Skeletal muscle satellite cell (primary cell): ENCODE measurements at regions not wholly inside any gene's neighbourhood (a gene's known extent, or its start where the extent isn't known, plus 50 kb on each side); places are given as distances from the start of the nearest gene placed in this dataset.
A peak's percentile ranks its signal among the peaks of the same experiment; 100 is the strongest.
"Not testable (repeated sequence)": the region's sequence is repeated elsewhere in the genome, so short reads cannot be mapped to it uniquely, and the experiment has no call there.

Experiments
- H3K27me3 ChIP-seq: 2 replicates; pipeline ENCODE4 v1.7.0; 2013; ENCODE audit warnings: low read length; ENCODE audit not compliant: control insufficient read depth, insufficient read depth
- H3K36me3 ChIP-seq: 2 replicates; pipeline ENCODE4 v1.7.0; 2013; ENCODE audit warnings: mild to moderate bottlenecking, control low read depth, low read length; ENCODE audit not compliant: insufficient read depth
- H3K4me1 ChIP-seq: 2 replicates; pipeline ENCODE4 v1.7.0; 2013; ENCODE audit warnings: low read length; ENCODE audit not compliant: control insufficient read depth, insufficient read depth
- H3K4me2 ChIP-seq: 2 replicates; pipeline ENCODE4 v1.7.0; 2013; ENCODE audit warnings: mild to moderate bottlenecking, low read length
- H3K4me3 ChIP-seq: 2 replicates; pipeline ENCODE4 v1.7.0; 2013; ENCODE audit warnings: low read length
- H3K9ac ChIP-seq: 2 replicates; pipeline ENCODE4 v1.7.0; 2013; ENCODE audit warnings: mild to moderate bottlenecking, low read depth, low read length, moderate library complexity
- H3K9me3 ChIP-seq: replicated peaks from 2 replicates; pipeline ENCODE4 v1.7.0; 2013; ENCODE audit warnings: mild to moderate bottlenecking, control low read depth, low read length

GRCh38 chr4:71211748-71212147, 127.1 kb upstream of the SLC4A4 start:
- Histone ChIP-seq H3K4me3 (no peak overlapping the region), H3K9me3 (no peaks in the 10 kb centered on the region), H3K36me3 (no peaks in the 10 kb centered on the region), H3K9ac (no peak overlapping the region), H3K27me3 (no peaks in the 10 kb centered on the region), H3K4me1 (peaks cover 23% of the 10 kb centered on the region), H3K4me2 (no peak overlapping the region)

- Histone ChIP-seq H3K9ac (no peak overlapping the region), H3K27me3 (no peaks in the 10 kb centered on the region), H3K9me3 (no peaks in the 10 kb centered on the region), H3K36me3 (no peaks in the 10 kb centered on the region), H3K4me2 (no peak overlapping the region), H3K4me1 (peaks cover 18% of the 10 kb centered on the region), H3K4me3 (no peak overlapping the region)
Measured at GRCh38 chr4:71212216-71212615, 126.6 kb upstream of the SLC4A4 start.

- H3K4me1 ChIP-seq = peaks cover 7% of the 10 kb centered on the region
- H3K9me3 ChIP-seq = no peaks in the 10 kb centered on the region
- H3K4me3 ChIP-seq = no peak overlapping the region
- no peak overlapping the region for H3K4me2 ChIP-seq
- no peaks in the 10 kb centered on the region for H3K36me3 ChIP-seq
- H3K9ac ChIP-seq = no peak overlapping the region
- no peaks in the 10 kb centered on the region for H3K27me3 ChIP-seq
Measured at GRCh38 chr4:71214578-71214977, 124.2 kb upstream of the SLC4A4 start.

DNA sequence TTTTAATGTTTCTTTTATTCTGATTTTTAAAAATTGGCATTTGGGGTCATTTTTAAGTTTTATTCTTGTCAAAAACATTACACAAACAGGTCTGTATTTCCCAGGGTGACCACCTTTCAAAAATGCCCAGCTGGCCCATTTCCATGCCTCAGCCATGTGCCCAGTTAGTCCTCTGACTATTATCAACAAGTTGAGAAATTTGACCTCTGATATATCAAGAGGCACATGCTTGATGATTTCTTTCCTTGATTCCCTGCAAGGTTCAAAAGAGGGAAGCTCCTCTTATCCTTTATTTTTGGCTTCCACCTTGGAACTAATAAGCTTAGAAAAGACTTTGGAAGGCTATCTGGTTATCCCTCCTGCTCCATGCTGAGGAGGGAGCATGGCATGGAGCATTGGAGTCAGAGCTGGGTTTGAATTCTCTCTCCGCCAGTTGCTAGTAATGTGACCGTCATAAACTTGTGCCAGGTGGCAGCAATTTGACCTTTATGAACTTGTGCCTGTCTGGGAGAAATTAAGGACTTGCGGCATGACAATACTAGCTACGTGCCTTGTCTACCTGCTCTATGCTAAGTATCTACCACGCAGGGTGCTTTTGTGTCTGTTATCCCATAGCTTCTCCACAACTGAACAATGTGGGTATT, 122.4 kb upstream of the SLC4A4 start:
- Histone ChIP-seq H3K9me3 (no peaks in the 10 kb centered on the region), H3K4me3 (no peak overlapping the region), H3K27me3 (no peaks in the 10 kb centered on the region), H3K36me3 (no peaks in the 10 kb centered on the region), H3K9ac (no peak overlapping the region), H3K4me1 (no peaks in the 10 kb centered on the region), H3K4me2 (no peak overlapping the region)

- H3K4me3 ChIP-seq = no peak overlapping the region
- no peaks in the 10 kb centered on the region for H3K4me1 ChIP-seq
- no peak overlapping the region for H3K4me2 ChIP-seq
- no peaks in the 10 kb centered on the region for H3K9me3 ChIP-seq
- no peak overlapping the region for H3K9ac ChIP-seq
- H3K27me3 ChIP-seq = no peaks in the 10 kb centered on the region
- H3K36me3 ChIP-seq = no peaks in the 10 kb centered on the region
Measured at GRCh38 chr4:71217688-71218087, 121.1 kb upstream of the SLC4A4 start.

- H3K9me3 ChIP-seq, H3K4me1 ChIP-seq, H3K9ac ChIP-seq, H3K36me3 ChIP-seq, H3K4me2 ChIP-seq, H3K4me3 ChIP-seq, H3K27me3 ChIP-seq: not testable (repeated sequence)
Measured at GRCh38 chr4:71220848-71221247, 118.0 kb upstream of the SLC4A4 start.

GRCh38 chr4:71221510-71222466, 117.0 kb upstream of the SLC4A4 start:
- H3K36me3 ChIP-seq = no peaks in the 10 kb centered on the region
- no peaks in the 10 kb centered on the region for H3K4me1 ChIP-seq
- no peak overlapping the region for H3K9ac ChIP-seq
- no peak overlapping the region for H3K4me3 ChIP-seq
- H3K27me3 ChIP-seq = peaks cover under 1% of the 10 kb centered on the region
- H3K4me2 ChIP-seq = no peak overlapping the region
- H3K9me3 ChIP-seq = no peaks in the 10 kb centered on the region

- no peak overlapping the region for H3K4me3 ChIP-seq
- H3K4me1 ChIP-seq = no peaks in the 10 kb centered on the region
- no peaks in the 10 kb centered on the region for H3K9me3 ChIP-seq
- no peak overlapping the region for H3K9ac ChIP-seq
- H3K36me3 ChIP-seq = no peaks in the 10 kb centered on the region
- peaks cover 9% of the 10 kb centered on the region for H3K27me3 ChIP-seq
- H3K4me2 ChIP-seq = no peak overlapping the region
Measured at GRCh38 chr4:71222661-71223060, 116.2 kb upstream of the SLC4A4 start.

- Histone ChIP-seq H3K9me3 (no peaks in the 10 kb centered on the region), H3K4me3 (peak overlapping the region; percentile 53), H3K27me3 (peaks cover 9% of the 10 kb centered on the region), H3K9ac (peak overlapping the region; percentile 52), H3K36me3 (no peaks in the 10 kb centered on the region), H3K4me2 (peak overlapping the region; percentile 72), H3K4me1 (peaks cover 24% of the 10 kb centered on the region)
Measured at GRCh38 chr4:71229477-71230270, 109.1 kb upstream of the SLC4A4 start.

DNA sequence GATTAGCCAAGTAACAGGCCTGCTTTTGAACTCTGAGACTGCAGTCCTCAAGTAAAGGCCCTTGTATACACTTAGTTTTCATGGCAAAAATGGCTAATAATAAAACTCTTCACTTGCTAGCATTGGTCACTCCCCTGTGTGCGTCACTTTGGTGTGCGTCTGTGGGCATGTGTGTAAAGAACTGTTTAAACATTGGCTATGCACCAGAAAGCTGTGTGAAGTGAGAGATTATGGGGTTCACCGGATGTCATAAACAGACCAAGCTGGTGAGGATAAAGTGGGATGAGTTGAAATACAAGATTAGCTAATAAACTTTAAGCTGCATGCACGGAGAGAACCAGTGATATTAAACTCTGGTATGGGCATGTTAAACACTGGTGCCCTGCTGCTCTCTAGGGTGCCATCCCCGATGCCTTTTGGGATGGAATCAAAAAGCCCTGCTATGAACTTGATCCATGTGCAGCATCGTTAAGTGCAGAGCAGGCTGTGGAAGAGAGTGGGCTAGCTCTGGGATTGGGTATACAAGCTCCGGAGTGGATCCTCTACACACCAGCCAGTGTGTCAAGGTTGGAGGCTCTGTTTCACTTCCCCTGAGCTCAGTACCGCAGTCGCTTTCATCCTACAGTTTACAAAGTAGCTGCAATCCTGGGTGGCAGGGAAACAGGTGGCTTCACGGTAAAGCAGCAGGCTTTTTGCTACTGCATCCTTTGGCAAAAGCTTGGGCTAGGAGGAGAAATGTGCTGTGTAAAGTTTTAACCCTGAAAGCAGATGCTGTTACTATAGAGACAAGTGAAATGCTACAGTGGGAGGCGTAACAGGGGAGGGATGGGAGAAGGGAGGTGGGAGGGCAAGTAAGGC, 108.3 kb upstream of the SLC4A4 start:
- Histone ChIP-seq H3K9me3 (no peaks in the 10 kb centered on the region), H3K4me2 (peak overlapping the region; percentile 67), H3K36me3 (no peaks in the 10 kb centered on the region), H3K9ac (no peak overlapping the region), H3K27me3 (peaks cover 9% of the 10 kb centered on the region), H3K4me3 (no peak overlapping the region), H3K4me1 (peaks cover 24% of the 10 kb centered on the region)
